ENCODE measurements at regions not wholly inside any gene's neighbourhood (a gene's known extent, or its start where the extent isn't known, plus 50 kb on each side); places are given as distances from the start of the nearest gene placed in this dataset.

GRCh38 chr22:49312601-49313000 is 515.1 kb downstream of the BRD1 start:
- TF ChIP-seq CTCF (IDR thresholded peaks at IDR 0.05): no peak
- peak; percentile 17 for DNase-seq (ENCODE audit: low spot score)
- H3K4me3 ChIP-seq: no peak overlapping the region
- H3K27ac ChIP-seq: no peak overlapping the region

- Histone ChIP-seq H3K27ac (no peak overlapping the region), H3K4me3 (no peak overlapping the region)
- no peak for TF ChIP-seq CTCF (IDR thresholded peaks at IDR 0.05)
- DNase-seq (ENCODE audit: low spot score): peak; percentile 28
Observed at GRCh38 chr22:49310354-49310753, 517.3 kb downstream of the BRD1 start.

GRCh38 chr22:49308300-49308699 is 519.4 kb downstream of the BRD1 start:
- TF ChIP-seq CTCF (IDR thresholded peaks at IDR 0.05): no peak
- no peak overlapping the region for H3K4me3 ChIP-seq
- H3K27ac ChIP-seq: no peak overlapping the region
- peak; percentile 14 for DNase-seq (ENCODE audit: low spot score)

GRCh38 chr22:49307870-49308269 is 519.8 kb downstream of the BRD1 start:
- Histone ChIP-seq H3K27ac (no peak overlapping the region), H3K4me3 (no peak overlapping the region)
- TF ChIP-seq CTCF (IDR thresholded peaks at IDR 0.05): no peak
- DNase-seq (ENCODE audit: low spot score): peak; percentile 38

GRCh38 chr22:49307481-49307830 is 520.2 kb downstream of the BRD1 start:
- no peak for TF ChIP-seq CTCF (IDR thresholded peaks at IDR 0.05)
- DNase-seq (ENCODE audit: low spot score): no peak

GRCh38 chr22:49306632-49307480 is 520.8 kb downstream of the BRD1 start:
- peak; percentile 58 for DNase-seq (ENCODE audit: low spot score)
- Histone ChIP-seq H3K4me3 (no peak overlapping the region), H3K27ac (no peak overlapping the region)
- no peak for TF ChIP-seq CTCF (IDR thresholded peaks at IDR 0.05)

More at GRCh38 chr22:49307481-49307830, 520.2 kb downstream of the BRD1 start:
- Histone ChIP-seq H3K4me3 (no peak overlapping the region), H3K27ac (no peak overlapping the region)

- no peak overlapping the region for H3K27ac ChIP-seq
- H3K4me3 ChIP-seq: no peak overlapping the region
- no peak for TF ChIP-seq CTCF (IDR thresholded peaks at IDR 0.05)
- no peak for DNase-seq (ENCODE audit: low spot score)
Observed at GRCh38 chr22:49305966-49306631, 521.6 kb downstream of the BRD1 start.
